HepG2 (cell line): ENCODE measurements at regions not wholly inside any gene's neighbourhood (a gene's known extent, or its start where the extent isn't known, plus 50 kb on each side); places are given as distances from the start of the nearest gene placed in this dataset.

Experiments used
- ATAC-seq: fragments of 200-7000 bp; cut with Tn5 transposase; 3 replicates; pipeline ENCODE4 v1.9.1; 2020; ENCODE audit warnings: mild to moderate bottlenecking, moderate library complexity
- BruUV-seq: library from RNA; stranded (reverse); fragments of 400-500 nt; replicated peaks from 2 replicates; lab custom pipeline; 2021; lab: Mats Ljungman, UMichigan
- CTCF ChIA-PET: fragments of 300-600 bp; formaldehyde crosslinking; extraction: SDS; loops from one replicate; lab custom pipeline; 2021; ENCODE audit warnings: low total read pairs, inconsistent platforms, low intra/inter-chr PET ratio; lab: Yijun Ruan, JAX
- POLR2A ChIA-PET: fragments of 350-600 bp; sonication (Branson Sonifier 250); formaldehyde crosslinking; loops from one replicate; lab custom pipeline; 2020; ENCODE audit warnings: antibody characterized with exemption, inconsistent platforms; lab: Yijun Ruan, JAX
- DNase-seq: peaks from one replicate; pipeline ENCODE4 v3.0.0-alpha.2; 2015; ENCODE audit warnings: low spot score
- FAIRE-seq: peaks from 3 replicates; lab custom pipeline; 2011; peaks lifted over from hg19 to GRCh38; lab: Jason Lieb, UNC
- H2AFZ ChIP-seq: one replicate; pipeline ENCODE4 v1.6.1; 2011; ENCODE audit warnings: low read length, inconsistent platforms
- H3K27ac ChIP-seq: fragments of 300-600 bp; 3 replicates; pipeline ENCODE4 v1.8.0; 2011; ENCODE audit warnings: mixed run types, mild to moderate bottlenecking, mixed read lengths, low read length, inconsistent platforms; ENCODE audit not compliant: insufficient read depth; ENCODE audit errors: extremely low read length
- H3K27me3 ChIP-seq, 2 experiments: fragments of 200-600 bp in 1 of 2; 2 replicates in 1 of 2; 3 replicates in 1 of 2; pipeline versions ENCODE4 v1.6.0 to v1.8.0; 2011; ENCODE audit warnings: low read length in 2 of 2, mild to moderate bottlenecking in 2 of 2, moderate library complexity in 2 of 2, inconsistent platforms in 1 of 2; ENCODE audit not compliant: insufficient read depth in 2 of 2, control insufficient read depth in 1 of 2
- H3K36me3 ChIP-seq, 2 experiments: fragments of 200-600 bp in 1 of 2; replicated peaks in 1 of 2; 2 replicates in 1 of 2; 3 replicates in 1 of 2; pipeline versions ENCODE4 v1.5.1 to v1.8.0; 2011; ENCODE audit warnings: low read length in 2 of 2, inconsistent platforms in 1 of 2; ENCODE audit not compliant: insufficient read depth in 2 of 2, control insufficient read depth in 1 of 2
- H3K4me1 ChIP-seq: 2 replicates; pipeline ENCODE4 v1.5.1; 2012; ENCODE audit warnings: low read length, inconsistent platforms; ENCODE audit not compliant: insufficient read depth
- H3K4me2 ChIP-seq: 2 replicates; pipeline ENCODE4 v1.6.0; 2011; ENCODE audit warnings: low read depth, low read length, inconsistent platforms
- H3K4me3 ChIP-seq, 3 experiments: fragments of 200-600 bp in 1 of 3; sonication (generic), shearing (Covaris generic) in 1 of 3; replicated peaks in 1 of 3; 2 replicates each; pipeline ENCODE4 v1.5.1; 2011 to 2016; ENCODE audit warnings: low read length in 3 of 3, inconsistent platforms in 2 of 3, low read depth in 2 of 3, mild to moderate bottlenecking in 2 of 3, control low read depth in 1 of 3, mixed read lengths in 1 of 3; ENCODE audit not compliant: insufficient read depth in 1 of 3
- H3K79me2 ChIP-seq: one replicate; pipeline ENCODE4 v1.6.1; 2011; ENCODE audit warnings: low read length, inconsistent platforms; ENCODE audit not compliant: insufficient read depth
- H3K9ac ChIP-seq: 2 replicates; pipeline ENCODE4 v1.6.0; 2011; ENCODE audit warnings: mild to moderate bottlenecking, low read depth, low read length, inconsistent platforms; ENCODE audit not compliant: insufficient read depth
- H3K9me3 ChIP-seq: 2 replicates; pipeline ENCODE4 v1.5.1; 2012; ENCODE audit warnings: mild to moderate bottlenecking, low read length
- H4K20me1 ChIP-seq: 2 replicates; pipeline ENCODE4 v1.6.0; 2011; ENCODE audit warnings: inconsistent platforms, mild to moderate bottlenecking, low read length, moderate library complexity; ENCODE audit not compliant: insufficient read depth
- FOXA3 ChIP-seq: IDR thresholded peaks from 2 replicates; pipeline ENCODE4 v1.6.1; 2016; ENCODE audit warnings: missing genetic modification reagents, missing compliant biosample characterization
- GABPB1 ChIP-seq: IDR thresholded peaks from 2 replicates; pipeline ENCODE4 v1.6.1; 2016; ENCODE audit warnings: mild to moderate bottlenecking, missing genetic modification reagents, moderate library complexity, missing compliant biosample characterization
- JARID2 ChIP-seq: sonication (generic); formaldehyde crosslinking; IDR thresholded peaks from 2 replicates; pipeline ENCODE4 v1.8.1; 2023; ENCODE audit warnings: missing genetic modification reagents, inconsistent platforms; ENCODE audit not compliant: insufficient replicate concordance
- MBNL3 ChIP-seq: fragments of 250-450 bp; sonication (Bioruptor Pico); conservative IDR thresholded peaks from 2 replicates; pipeline ENCODE4 v1.8.0; 2022; ENCODE audit warnings: mild to moderate bottlenecking, inconsistent platforms
- MEIS1 ChIP-seq: sonication (generic); formaldehyde crosslinking; IDR thresholded peaks from 2 replicates; pipeline ENCODE4 v1.9.0; 2021; ENCODE audit warnings: mild to moderate bottlenecking, missing genetic modification reagents, moderate library complexity, borderline replicate concordance
- NBN ChIP-seq: fragments of 450-650 bp; conservative IDR thresholded peaks from 2 replicates; pipeline ENCODE4 v1.6.1; 2017
- NR2F6 ChIP-seq, 2 experiments: IDR thresholded peaks; 2 replicates each; pipeline ENCODE4 v1.6.1; 2016; ENCODE audit warnings: antibody characterized with exemption in 1 of 2, mild to moderate bottlenecking in 1 of 2
- RBM22 ChIP-seq: fragments of 200-400 bp; formaldehyde crosslinking; optimal IDR thresholded peaks from 2 replicates; pipeline ENCODE3; 2017; ENCODE audit warnings: mild to moderate bottlenecking, low read length, moderate library complexity
- REPIN1 ChIP-seq: sonication (generic); formaldehyde crosslinking; IDR thresholded peaks from 2 replicates; pipeline ENCODE4 v1.8.0; 2022; ENCODE audit warnings: missing genetic modification reagents, low read depth, mild to moderate bottlenecking, borderline replicate concordance
- TCF7 ChIP-seq: sonication (generic); IDR thresholded peaks from 2 replicates; pipeline ENCODE4 v1.6.1; 2016; ENCODE audit warnings: antibody characterized with exemption, low read depth
- ZC3H13 ChIP-seq: sonication (generic); formaldehyde crosslinking; IDR thresholded peaks from 2 replicates; pipeline ENCODE4 v1.8.1; 2023; ENCODE audit warnings: mild to moderate bottlenecking, missing genetic modification reagents, moderate library complexity
- ZNF225 ChIP-seq: sonication (generic); formaldehyde crosslinking; IDR thresholded peaks from 2 replicates; pipeline ENCODE4 v1.4.0; 2020; ENCODE audit warnings: mild to moderate bottlenecking, missing genetic modification reagents
- WGBS: methylation state at CpG from one replicate; pipeline ENCODE4 v1.1.6; 2017; ENCODE audit warnings: low lambda C conversion rate; 5-methylcytosine and 5-hydroxymethylcytosine counted together
- in situ Hi-C: cut with HindIII; loops from 2 replicates; pipeline ENCODE4 v1.10.0; 2017; ENCODE audit warnings: low pct_unique_long_range_greater_than_20kb; ENCODE audit not compliant: extremely low pct_ligation_motif_present
- intact Hi-C: fragments of 100-400 bp; cut with micrococcal nuclease; formaldehyde crosslinking; loops from one replicate; pipeline ENCODE4 v1.10.0; 2022; ENCODE audit not compliant: unreplicated experiment
- TF ChIP-seq, protein P1 (sequence below): sonication (generic); formaldehyde crosslinking; IDR thresholded peaks from 2 replicates; pipeline ENCODE4 v1.5.1; 2020; ENCODE audit warnings: missing genetic modification reagents, mild to moderate bottlenecking, borderline replicate concordance
- TF ChIP-seq, protein P2 (sequence below): IDR thresholded peaks from 2 replicates; pipeline ENCODE4 v1.6.1; 2016; ENCODE audit warnings: mild to moderate bottlenecking
- TF ChIP-seq, protein P3 (sequence below): sonication (generic); formaldehyde crosslinking; IDR thresholded peaks from 2 replicates; pipeline ENCODE4 v1.4.0; 2020; ENCODE audit warnings: missing genetic modification reagents, low read depth, mild to moderate bottlenecking, borderline replicate concordance

- 44% methylated on average over 6 of the region's 6 CpGs for WGBS
- in situ Hi-C loops: no loop called here
- H3K27ac ChIP-seq: no peak overlapping the region
- H3K9me3 ChIP-seq: no peaks in the 10 kb centered on the region
- ChIA-PET POLR2A (no interaction called here), CTCF (no interaction called here)
- H3K27me3 ChIP-seq: peaks cover 0 to 14% of the 10 kb centered on the region in 2 experiments; a peak in 3 of 5 replicates
- peaks cover 22% of the 10 kb centered on the region for H3K4me1 ChIP-seq
- H4K20me1 ChIP-seq: no peaks in the 10 kb centered on the region
- DNase-seq (no peak), ATAC-seq (no peak), FAIRE-seq (no peak)
- intact Hi-C loops: no loop called here
- peak; percentile 29; the same call in 1 of the 2 replicates for TF ChIP-seq NR2F6 (IDR thresholded peaks at IDR 0.05)
- no peak for TF ChIP-seq NR2F6 (CRISPR knock-in tag; IDR thresholded peaks at IDR 0.05)
- no peak for TF ChIP-seq REPIN1 (CRISPR knock-in tag)
- H3K9ac ChIP-seq: no peak overlapping the region
- H3K36me3 ChIP-seq: no peaks in the 10 kb centered on the region
- no peak overlapping the region for H2AFZ ChIP-seq
- BruUV-seq: no TSS peak
- H3K79me2 ChIP-seq: no peaks in the 10 kb centered on the region
- no peak overlapping the region for H3K4me2 ChIP-seq
- H3K4me3 ChIP-seq: no peak overlapping the region
Measured at GRCh38 chr6:6975459-6976111, 132.2 kb upstream of the RREB1 start.

DNA sequence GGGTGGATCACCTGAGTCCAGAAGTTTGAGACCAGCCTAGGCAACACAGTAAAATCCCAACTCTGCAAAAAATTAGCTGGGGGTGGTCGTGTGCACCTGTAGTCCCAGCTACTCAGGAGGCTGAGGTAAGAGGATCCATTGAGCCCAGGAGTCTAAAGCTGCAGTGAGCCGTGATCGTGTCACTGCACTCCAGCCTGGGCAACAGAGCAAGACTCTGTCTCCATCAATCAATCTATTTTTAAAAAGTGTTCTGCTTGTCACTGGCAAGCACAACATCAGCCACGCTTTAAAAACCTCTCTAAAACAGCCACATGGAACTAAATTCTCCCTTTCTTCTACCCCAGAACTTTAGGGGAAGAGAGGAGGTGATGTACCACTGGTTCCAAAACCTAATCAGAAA is 131.6 kb upstream of the RREB1 start:
- H3K4me3 ChIP-seq: no peak overlapping the region
- no peak overlapping the region for H3K9ac ChIP-seq
- no peak overlapping the region for H3K4me2 ChIP-seq
- no peaks in the 10 kb centered on the region for H3K79me2 ChIP-seq
- H4K20me1 ChIP-seq: no peaks in the 10 kb centered on the region
- ATAC-seq: no peak
- in situ Hi-C loops (no loop called here), intact Hi-C loops (no loop called here)
- POLR2A ChIA-PET: no interaction called here
- DNase-seq: no peak
- no peaks in the 10 kb centered on the region for H3K9me3 ChIP-seq
- WGBS: 42% methylated on average over 4 of the region's 4 CpGs
- H3K4me1 ChIP-seq: peaks cover 15% of the 10 kb centered on the region
- H3K27me3 ChIP-seq: peaks cover 0 to 14% of the 10 kb centered on the region in 2 experiments; a peak in 3 of 5 replicates
- BruUV-seq: no TSS peak
- FAIRE-seq: no peak
- H3K27ac ChIP-seq: no peak overlapping the region
- H3K36me3 ChIP-seq: no peaks in the 10 kb centered on the region
- H2AFZ ChIP-seq: no peak overlapping the region
- CTCF ChIA-PET: no interaction called here
- TF ChIP-seq FOXA3 (CRISPR knock-in tag) (no peak), JARID2 (CRISPR knock-in tag) (no peak), TCF7 (no peak), RBM22 (no peak), MBNL3 (no peak), MEIS1 (CRISPR knock-in tag) (no peak), ZC3H13 (CRISPR knock-in tag) (no peak), GABPB1 (CRISPR knock-in tag) (no peak), ZNF225 (CRISPR knock-in tag) (no peak), NBN (no peak)
- TF ChIP-seq, protein P1, sequence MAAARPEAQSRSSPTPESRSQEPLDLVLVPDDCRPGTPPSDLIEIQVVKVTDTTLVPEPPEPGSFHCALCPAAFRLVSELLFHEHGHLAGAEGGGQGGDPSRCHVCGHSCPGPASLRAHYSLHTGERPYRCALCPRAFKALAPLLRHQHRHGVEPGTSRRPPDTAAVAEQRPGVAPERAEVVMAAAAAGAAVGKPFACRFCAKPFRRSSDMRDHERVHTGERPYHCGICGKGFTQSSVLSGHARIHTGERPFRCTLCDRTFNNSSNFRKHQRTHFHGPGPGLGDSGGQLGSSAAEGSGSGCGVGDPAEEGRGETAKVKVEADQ (CRISPR knock-in tag): no peak
- TF ChIP-seq, protein P2, sequence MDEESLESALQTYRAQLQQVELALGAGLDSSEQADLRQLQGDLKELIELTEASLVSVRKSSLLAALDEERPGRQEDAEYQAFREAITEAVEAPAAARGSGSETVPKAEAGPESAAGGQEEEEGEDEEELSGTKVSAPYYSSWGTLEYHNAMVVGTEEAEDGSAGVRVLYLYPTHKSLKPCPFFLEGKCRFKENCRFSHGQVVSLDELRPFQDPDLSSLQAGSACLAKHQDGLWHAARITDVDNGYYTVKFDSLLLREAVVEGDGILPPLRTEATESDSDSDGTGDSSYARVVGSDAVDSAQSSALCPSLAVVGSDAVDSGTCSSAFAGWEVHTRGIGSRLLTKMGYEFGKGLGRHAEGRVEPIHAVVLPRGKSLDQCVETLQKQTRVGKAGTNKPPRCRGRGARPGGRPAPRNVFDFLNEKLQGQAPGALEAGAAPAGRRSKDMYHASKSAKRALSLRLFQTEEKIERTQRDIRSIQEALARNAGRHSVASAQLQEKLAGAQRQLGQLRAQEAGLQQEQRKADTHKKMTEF (CRISPR knock-in tag): no peak
- TF ChIP-seq, protein P3, sequence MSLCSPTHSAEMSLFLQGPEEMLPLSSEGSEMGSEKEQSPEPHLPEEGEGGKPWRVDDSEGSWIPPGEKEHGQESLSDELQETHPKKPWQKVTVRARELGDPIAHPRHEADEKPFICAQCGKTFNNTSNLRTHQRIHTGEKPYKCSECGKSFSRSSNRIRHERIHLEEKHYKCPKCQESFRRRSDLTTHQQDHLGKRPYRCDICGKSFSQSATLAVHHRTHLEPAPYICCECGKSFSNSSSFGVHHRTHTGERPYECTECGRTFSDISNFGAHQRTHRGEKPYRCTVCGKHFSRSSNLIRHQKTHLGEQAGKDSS (CRISPR knock-in tag): no peak
